Loucy (cell line): ENCODE measurements at regions not wholly inside any gene's neighbourhood (a gene's known extent, or its start where the extent isn't known, plus 50 kb on each side); places are given as distances from the start of the nearest gene placed in this dataset.

Experiments used
- EZH2phosphoT487 ChIP-seq: fragments of 200-600 bp; IDR thresholded peaks from 2 replicates; pipeline ENCODE4 v1.6.1; 2018; ENCODE audit warnings: antibody characterized with exemption, mild to moderate bottlenecking, moderate library complexity, borderline replicate concordance
- TF ChIP-seq, protein P1 (sequence below): fragments of 200-600 bp; sonication (generic); conservative IDR thresholded peaks from 2 replicates; pipeline ENCODE4 v1.5.1; 2014; ENCODE audit warnings: mild to moderate bottlenecking, antibody characterized with exemption, low read length

DNA sequence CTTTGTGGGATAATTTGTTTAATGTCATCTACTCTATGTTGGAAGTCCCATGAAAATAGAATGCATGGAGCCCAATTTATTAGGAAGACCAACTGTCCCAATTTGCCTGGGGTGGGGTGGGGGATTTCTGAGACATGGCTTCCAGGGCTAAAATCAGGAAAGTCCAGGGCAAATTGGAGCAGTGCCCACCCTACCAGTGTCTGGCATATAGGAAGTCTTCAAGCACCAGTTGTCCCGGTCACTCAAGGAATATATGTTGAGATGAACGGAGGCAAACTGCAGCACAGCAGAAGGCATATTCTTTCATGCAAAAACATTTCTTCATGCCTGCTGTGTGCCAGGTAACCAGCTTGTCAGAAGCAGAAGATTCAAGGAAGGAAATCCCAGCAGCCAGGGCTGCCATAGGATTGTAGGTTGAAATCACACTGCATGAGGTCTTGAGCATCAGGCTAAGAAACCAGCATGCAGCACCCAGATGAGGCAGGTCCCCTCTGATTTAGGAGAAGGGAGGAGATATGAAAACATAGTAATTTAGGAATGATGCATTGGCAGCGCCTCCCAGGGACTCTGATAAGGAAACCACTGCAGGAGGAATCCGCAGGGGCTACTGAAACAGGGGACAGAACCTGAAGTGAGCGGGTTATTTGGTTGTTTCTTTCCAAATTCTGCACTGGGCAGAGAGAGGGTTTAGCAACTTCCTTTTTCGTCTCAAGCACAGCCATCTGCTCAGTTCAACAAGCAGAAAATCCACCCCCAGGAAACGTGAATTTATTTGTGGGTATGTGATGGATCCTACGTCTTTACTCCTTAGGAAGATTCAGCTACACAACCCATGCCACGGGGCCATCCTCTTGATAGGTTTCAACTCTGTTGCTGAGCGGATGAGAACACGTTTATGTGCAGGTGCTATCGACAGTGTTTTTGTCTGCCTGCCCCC, 112.6 kb upstream of the CPEB4 start:
- TF ChIP-seq, protein P1, sequence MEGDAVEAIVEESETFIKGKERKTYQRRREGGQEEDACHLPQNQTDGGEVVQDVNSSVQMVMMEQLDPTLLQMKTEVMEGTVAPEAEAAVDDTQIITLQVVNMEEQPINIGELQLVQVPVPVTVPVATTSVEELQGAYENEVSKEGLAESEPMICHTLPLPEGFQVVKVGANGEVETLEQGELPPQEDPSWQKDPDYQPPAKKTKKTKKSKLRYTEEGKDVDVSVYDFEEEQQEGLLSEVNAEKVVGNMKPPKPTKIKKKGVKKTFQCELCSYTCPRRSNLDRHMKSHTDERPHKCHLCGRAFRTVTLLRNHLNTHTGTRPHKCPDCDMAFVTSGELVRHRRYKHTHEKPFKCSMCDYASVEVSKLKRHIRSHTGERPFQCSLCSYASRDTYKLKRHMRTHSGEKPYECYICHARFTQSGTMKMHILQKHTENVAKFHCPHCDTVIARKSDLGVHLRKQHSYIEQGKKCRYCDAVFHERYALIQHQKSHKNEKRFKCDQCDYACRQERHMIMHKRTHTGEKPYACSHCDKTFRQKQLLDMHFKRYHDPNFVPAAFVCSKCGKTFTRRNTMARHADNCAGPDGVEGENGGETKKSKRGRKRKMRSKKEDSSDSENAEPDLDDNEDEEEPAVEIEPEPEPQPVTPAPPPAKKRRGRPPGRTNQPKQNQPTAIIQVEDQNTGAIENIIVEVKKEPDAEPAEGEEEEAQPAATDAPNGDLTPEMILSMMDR, result no peak
- no peak for TF ChIP-seq EZH2phosphoT487
